ENCODE measurements at regions not wholly inside any gene's neighbourhood (a gene's known extent, or its start where the extent isn't known, plus 50 kb on each side); places are given as distances from the start of the nearest gene placed in this dataset.

DNA sequence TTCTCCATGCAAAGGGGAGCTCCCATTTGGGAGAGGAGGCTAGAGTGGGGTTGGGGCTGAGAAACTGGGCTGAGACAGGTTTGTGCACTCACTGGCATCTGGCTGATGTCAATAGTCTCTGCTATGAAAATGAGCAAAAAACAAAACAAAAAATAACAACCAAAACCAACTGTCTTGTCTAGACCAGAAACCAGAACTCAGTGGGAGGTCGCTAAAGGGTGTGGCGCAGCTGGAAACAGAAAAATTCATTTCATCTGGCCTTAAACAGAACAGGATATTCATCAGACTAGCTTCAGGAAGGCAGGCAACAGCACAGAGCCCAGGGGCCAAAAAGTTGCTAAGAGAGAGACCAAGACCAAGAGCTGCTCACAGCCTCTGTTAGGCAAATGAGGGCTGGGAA lies 126.1 kb downstream of the THNSL2 start:
- H3K4me1 ChIP-seq (ENCODE audit: control insufficient read depth, insufficient read depth, low read length), result no peaks in the 10 kb centered on the region
- no peaks in the 10 kb centered on the region for H3K27me3 ChIP-seq (ENCODE audit: control insufficient read depth, insufficient read depth, low read length, poor library complexity, severe bottlenecking)
- WGBS, 2 experiments, result 95 to 96% methylated on average over 2 of the region's 2 CpGs
- H3K27ac ChIP-seq (ENCODE audit: insufficient read depth, low read depth, low read length, poor library complexity, severe bottlenecking), result no peak overlapping the region
- no peaks in the 10 kb centered on the region for H3K36me3 ChIP-seq (ENCODE audit: control insufficient read depth, insufficient read depth, low read length)
- H3K9me3 ChIP-seq (ENCODE audit: control insufficient read depth, low read length), result no peaks in the 10 kb centered on the region
- no peak overlapping the region for H3K4me3 ChIP-seq (ENCODE audit: insufficient read depth, low read depth, low read length)

- 94% methylated on average over 43 of the region's 43 CpGs for WGBS, 2 experiments
- H3K36me3 ChIP-seq (ENCODE audit: control insufficient read depth, insufficient read depth, low read length), result no peaks in the 10 kb centered on the region
- H3K27me3 ChIP-seq (ENCODE audit: control insufficient read depth, insufficient read depth, low read length, poor library complexity, severe bottlenecking), result peaks cover 45% of the 10 kb centered on the region
- no peak overlapping the region for H3K27ac ChIP-seq (ENCODE audit: insufficient read depth, low read depth, low read length, poor library complexity, severe bottlenecking)
- H3K4me1 ChIP-seq (ENCODE audit: control insufficient read depth, insufficient read depth, low read length), result peaks cover 12% of the 10 kb centered on the region
- H3K4me3 ChIP-seq (ENCODE audit: insufficient read depth, low read depth, low read length), result no peak overlapping the region
- no peaks in the 10 kb centered on the region for H3K9me3 ChIP-seq (ENCODE audit: control insufficient read depth, low read length)
Observed at GRCh38 chr2:88283886-88284592, 113.9 kb downstream of the THNSL2 start.

DNA sequence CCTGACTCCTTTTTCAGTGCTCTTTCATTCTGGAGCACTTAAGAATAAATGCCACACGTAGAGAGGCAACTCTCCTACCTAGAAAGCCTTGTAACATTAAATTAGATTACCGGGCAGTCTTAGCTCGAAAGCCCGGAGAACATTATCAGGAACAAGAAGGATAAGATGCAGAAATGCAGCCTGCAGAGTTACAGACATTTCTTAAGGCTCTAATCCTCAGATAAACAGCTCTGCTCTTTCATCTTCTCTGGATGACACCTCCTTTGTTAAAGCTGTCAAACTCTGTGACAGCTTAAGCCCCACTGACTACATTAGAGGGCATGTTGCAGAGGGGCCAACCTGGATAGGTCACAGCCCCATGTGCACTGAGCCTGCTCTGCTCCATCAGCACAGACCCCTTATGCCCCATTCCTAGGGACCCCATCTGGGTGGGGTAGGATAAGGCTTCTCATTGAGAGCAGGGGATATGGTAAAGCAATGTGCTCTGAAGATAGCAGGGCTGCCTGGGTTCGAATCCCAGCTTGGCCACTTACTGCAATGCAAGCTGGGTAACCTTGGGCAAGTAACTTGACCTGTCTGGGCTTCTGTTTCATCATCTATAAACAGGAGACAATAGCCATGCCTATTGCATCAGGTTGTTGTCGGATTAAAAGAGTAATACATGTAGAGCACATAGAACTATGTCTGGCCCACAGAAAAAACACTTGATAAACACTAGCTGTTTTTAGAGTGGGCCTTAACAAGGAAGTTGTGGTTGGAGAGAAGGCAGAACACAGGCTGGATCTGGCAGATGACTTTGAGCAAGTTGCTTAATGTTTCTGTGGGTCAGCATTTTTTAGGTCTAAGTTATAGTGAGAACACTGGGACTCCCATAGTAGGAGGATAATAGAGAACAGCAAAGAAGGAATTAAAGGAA lies 111.4 kb downstream of the THNSL2 start:
- Histone ChIP-seq H3K4me1 (ENCODE audit: control insufficient read depth, insufficient read depth, low read length) (peaks cover 12% of the 10 kb centered on the region), H3K4me3 (ENCODE audit: insufficient read depth, low read depth, low read length) (no peak overlapping the region), H3K36me3 (ENCODE audit: control insufficient read depth, insufficient read depth, low read length) (no peaks in the 10 kb centered on the region), H3K9me3 (ENCODE audit: control insufficient read depth, low read length) (no peaks in the 10 kb centered on the region), H3K27me3 (ENCODE audit: control insufficient read depth, insufficient read depth, low read length, poor library complexity, severe bottlenecking) (peaks cover 58% of the 10 kb centered on the region), H3K27ac (ENCODE audit: insufficient read depth, low read depth, low read length, poor library complexity, severe bottlenecking) (no peak overlapping the region)
- 45 to 56% methylated on average over 6 of the region's 6 CpGs for WGBS, 2 experiments

DNA sequence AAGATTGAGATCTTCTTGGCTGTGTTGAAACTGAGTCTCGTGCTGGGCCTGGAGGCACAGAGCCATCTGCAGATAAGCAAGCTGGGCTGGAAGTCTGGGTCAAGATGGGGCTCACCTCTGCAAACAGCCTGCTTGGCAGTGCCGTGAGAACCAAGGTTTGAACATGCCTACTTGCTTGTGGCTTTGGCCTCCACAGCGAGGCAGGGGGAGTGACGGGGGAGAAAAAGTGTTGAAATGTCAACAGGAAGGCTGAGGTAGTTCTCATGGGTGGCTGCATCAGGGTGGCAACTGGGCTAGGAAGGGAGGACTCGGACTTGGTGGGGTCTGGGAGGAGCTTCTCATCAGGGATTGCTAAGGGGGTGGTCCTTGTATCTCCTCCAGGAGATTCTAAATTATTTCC lies 99.7 kb downstream of the THNSL2 start:
- H3K36me3 ChIP-seq (ENCODE audit: control insufficient read depth, insufficient read depth, low read length), result no peaks in the 10 kb centered on the region
- H3K27me3 ChIP-seq (ENCODE audit: control insufficient read depth, insufficient read depth, low read length, poor library complexity, severe bottlenecking), result peaks cover 7% of the 10 kb centered on the region
- H3K9me3 ChIP-seq (ENCODE audit: control insufficient read depth, low read length), result no peaks in the 10 kb centered on the region
- H3K4me1 ChIP-seq (ENCODE audit: control insufficient read depth, insufficient read depth, low read length), result no peaks in the 10 kb centered on the region
- no peak overlapping the region for H3K4me3 ChIP-seq (ENCODE audit: insufficient read depth, low read depth, low read length)
- WGBS, 2 experiments, result 92 to 98% methylated on average over 5 of the region's 5 CpGs
- H3K27ac ChIP-seq (ENCODE audit: insufficient read depth, low read depth, low read length, poor library complexity, severe bottlenecking), result no peak overlapping the region

- no peaks in the 10 kb centered on the region for H3K4me1 ChIP-seq (ENCODE audit: control insufficient read depth, insufficient read depth, low read length)
- no peaks in the 10 kb centered on the region for H3K27me3 ChIP-seq (ENCODE audit: control insufficient read depth, insufficient read depth, low read length, poor library complexity, severe bottlenecking)
- WGBS, 2 experiments, result 83 to 88% methylated on average over 7 of the region's 8 CpGs
- no peaks in the 10 kb centered on the region for H3K36me3 ChIP-seq (ENCODE audit: control insufficient read depth, insufficient read depth, low read length)
- H3K27ac ChIP-seq (ENCODE audit: insufficient read depth, low read depth, low read length, poor library complexity, severe bottlenecking), result no peak overlapping the region
- no peaks in the 10 kb centered on the region for H3K9me3 ChIP-seq (ENCODE audit: control insufficient read depth, low read length)
- H3K4me3 ChIP-seq (ENCODE audit: insufficient read depth, low read depth, low read length), result no peak overlapping the region
Observed at GRCh38 chr2:88265352-88266303, 95.5 kb downstream of the THNSL2 start.

GRCh38 chr2:88263861-88264260 lies 93.7 kb downstream of the THNSL2 start:
- no peaks in the 10 kb centered on the region for H3K27me3 ChIP-seq (ENCODE audit: control insufficient read depth, insufficient read depth, low read length, poor library complexity, severe bottlenecking)
- H3K4me3 ChIP-seq (ENCODE audit: insufficient read depth, low read depth, low read length), result no peak overlapping the region
- H3K27ac ChIP-seq (ENCODE audit: insufficient read depth, low read depth, low read length, poor library complexity, severe bottlenecking), result no peak overlapping the region
- no peaks in the 10 kb centered on the region for H3K4me1 ChIP-seq (ENCODE audit: control insufficient read depth, insufficient read depth, low read length)
- no peaks in the 10 kb centered on the region for H3K9me3 ChIP-seq (ENCODE audit: control insufficient read depth, low read length)
- no peaks in the 10 kb centered on the region for H3K36me3 ChIP-seq (ENCODE audit: control insufficient read depth, insufficient read depth, low read length)
- WGBS, 2 experiments, result 95 to 97% methylated on average over 5 of the region's 5 CpGs

- H3K27ac ChIP-seq (ENCODE audit: insufficient read depth, low read depth, low read length, poor library complexity, severe bottlenecking), result no peak overlapping the region
- no peak overlapping the region for H3K4me3 ChIP-seq (ENCODE audit: insufficient read depth, low read depth, low read length)
- no peaks in the 10 kb centered on the region for H3K4me1 ChIP-seq (ENCODE audit: control insufficient read depth, insufficient read depth, low read length)
- WGBS, 2 experiments, result 78 to 83% methylated on average over 4 of the region's 4 CpGs
- H3K27me3 ChIP-seq (ENCODE audit: control insufficient read depth, insufficient read depth, low read length, poor library complexity, severe bottlenecking), result no peaks in the 10 kb centered on the region
- H3K9me3 ChIP-seq (ENCODE audit: control insufficient read depth, low read length), result no peaks in the 10 kb centered on the region
- no peaks in the 10 kb centered on the region for H3K36me3 ChIP-seq (ENCODE audit: control insufficient read depth, insufficient read depth, low read length)
Observed at GRCh38 chr2:88261725-88262124, 91.6 kb downstream of the THNSL2 start.

DNA sequence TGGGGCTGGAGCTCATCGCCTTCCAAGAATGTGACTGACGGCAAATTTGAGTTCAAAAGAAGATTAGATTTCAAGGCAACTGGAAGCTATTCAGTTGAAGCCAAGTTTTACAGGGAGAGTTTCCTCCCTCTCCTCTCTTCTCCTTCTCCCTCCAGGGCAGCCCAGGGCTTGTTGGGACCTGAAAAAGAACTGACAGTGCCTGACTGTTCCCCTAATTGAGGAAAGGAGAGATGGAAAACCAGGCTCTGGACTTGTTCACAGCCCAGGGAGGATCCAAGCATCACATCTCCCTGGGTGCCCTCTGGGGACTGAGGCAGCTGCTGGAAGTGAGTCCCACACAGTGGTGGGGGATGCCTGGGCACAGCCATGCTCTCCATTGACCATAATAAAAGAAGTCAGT lies 88.1 kb downstream of the THNSL2 start:
- Histone ChIP-seq H3K4me1 (ENCODE audit: control insufficient read depth, insufficient read depth, low read length) (no peaks in the 10 kb centered on the region), H3K36me3 (ENCODE audit: control insufficient read depth, insufficient read depth, low read length) (no peaks in the 10 kb centered on the region), H3K9me3 (ENCODE audit: control insufficient read depth, low read length) (no peaks in the 10 kb centered on the region), H3K4me3 (ENCODE audit: insufficient read depth, low read depth, low read length) (no peak overlapping the region), H3K27ac (ENCODE audit: insufficient read depth, low read depth, low read length, poor library complexity, severe bottlenecking) (no peak overlapping the region), H3K27me3 (ENCODE audit: control insufficient read depth, insufficient read depth, low read length, poor library complexity, severe bottlenecking) (no peaks in the 10 kb centered on the region)
- 68 to 84% methylated on average over 2 of the region's 2 CpGs for WGBS, 2 experiments

DNA sequence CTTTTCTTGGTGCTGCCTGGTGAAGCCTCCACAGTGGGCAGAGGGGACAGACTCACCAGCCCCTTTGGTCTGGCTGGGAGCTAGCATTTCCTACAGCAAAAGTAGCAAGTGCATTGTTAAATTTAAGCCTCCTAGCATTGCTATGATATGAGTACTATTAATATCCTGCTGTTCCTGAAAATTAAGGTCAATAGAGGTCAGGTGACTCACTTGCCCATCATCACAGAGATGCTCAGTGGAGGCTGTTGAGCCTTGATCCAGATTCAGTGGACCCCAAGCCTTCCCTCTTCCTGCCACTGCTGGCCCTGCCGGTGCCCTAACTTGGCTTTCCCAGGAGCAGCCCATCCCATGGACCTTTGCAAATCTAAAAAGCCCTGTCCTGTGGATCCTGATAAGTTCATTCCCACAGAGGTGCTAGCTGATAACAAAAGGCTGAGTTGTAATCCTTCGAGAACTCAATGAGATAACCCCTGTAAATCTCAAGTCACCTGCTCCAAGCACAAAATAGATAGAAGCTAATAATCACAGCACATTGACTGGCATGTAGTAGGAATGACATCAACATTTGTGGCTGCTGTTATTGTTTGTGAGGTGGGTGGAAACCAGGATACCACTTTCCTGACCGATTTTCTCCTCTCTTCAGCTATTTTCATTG lies 84.4 kb downstream of the THNSL2 start:
- Histone ChIP-seq H3K36me3 (ENCODE audit: control insufficient read depth, insufficient read depth, low read length) (no peaks in the 10 kb centered on the region), H3K4me1 (ENCODE audit: control insufficient read depth, insufficient read depth, low read length) (no peaks in the 10 kb centered on the region), H3K4me3 (ENCODE audit: insufficient read depth, low read depth, low read length) (no peak overlapping the region), H3K27ac (ENCODE audit: insufficient read depth, low read depth, low read length, poor library complexity, severe bottlenecking) (no peak overlapping the region), H3K27me3 (ENCODE audit: control insufficient read depth, insufficient read depth, low read length, poor library complexity, severe bottlenecking) (no peaks in the 10 kb centered on the region), H3K9me3 (ENCODE audit: control insufficient read depth, low read length) (no peaks in the 10 kb centered on the region)
- WGBS, 2 experiments, result 88 to 89% methylated on average over 3 of the region's 3 CpGs
